ENCODE measurements at regions not wholly inside any gene's neighbourhood (a gene's known extent, or its start where the extent isn't known, plus 50 kb on each side); places are given as distances from the start of the nearest gene placed in this dataset.

DNA sequence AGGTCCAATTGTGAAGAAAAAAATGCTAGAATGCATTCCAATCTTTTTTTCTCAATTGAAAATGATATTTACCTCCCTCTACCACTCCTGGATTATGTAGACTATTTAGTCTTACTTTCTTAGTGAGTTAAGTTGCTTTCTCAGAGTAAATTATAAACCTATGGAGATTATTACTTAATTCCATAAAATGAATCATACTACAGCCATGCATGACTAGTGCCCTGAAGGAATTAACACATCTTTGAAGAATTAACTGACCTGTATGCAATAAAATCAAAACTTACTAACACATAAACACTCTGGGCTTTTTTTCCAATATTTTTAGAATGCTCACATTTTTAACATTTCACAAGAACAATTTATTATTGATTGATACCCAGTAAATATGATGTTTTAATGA, 379.4 kb upstream of the DACH1 start (continued):
- TF ChIP-seq, protein P1, sequence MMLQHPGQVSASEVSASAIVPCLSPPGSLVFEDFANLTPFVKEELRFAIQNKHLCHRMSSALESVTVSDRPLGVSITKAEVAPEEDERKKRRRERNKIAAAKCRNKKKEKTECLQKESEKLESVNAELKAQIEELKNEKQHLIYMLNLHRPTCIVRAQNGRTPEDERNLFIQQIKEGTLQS (IDR thresholded peaks at IDR 0.05): no peak

DNA sequence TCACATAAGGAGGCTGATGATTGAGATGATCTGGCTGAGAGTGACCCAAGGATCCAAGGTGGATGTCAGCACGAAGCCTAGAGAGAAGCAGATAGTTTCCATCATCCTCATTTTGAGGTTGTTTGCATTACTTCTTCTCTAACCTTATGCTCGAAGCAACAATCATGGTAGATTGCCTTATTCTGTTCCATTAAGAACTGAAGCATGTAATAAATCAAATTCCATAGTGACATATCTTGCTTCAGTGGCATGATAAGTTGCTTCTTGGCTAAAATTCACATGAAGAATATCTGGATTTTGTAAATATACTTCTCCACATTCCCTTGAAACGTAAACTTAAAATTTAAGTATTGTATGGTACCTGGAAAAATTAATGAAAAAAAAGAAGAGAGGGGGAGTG, 377.8 kb upstream of the DACH1 start:
- intact Hi-C loops (cut with micrococcal nuclease): no loop called here
- CTCF ChIA-PET: no interaction called here

More for the DNA sequence above, 377.8 kb upstream of the DACH1 start:
- ATAC-seq (no peak), DNase-seq (ENCODE audit: low read depth, low spot score) (no peak)
- H3K79me2 ChIP-seq (ENCODE audit: insufficient read depth, low read length): no peaks in the 10 kb centered on the region
- no peaks in the 10 kb centered on the region for H3K9me2 ChIP-seq (ENCODE audit: insufficient read depth)
- no peak overlapping the region for H3K9ac ChIP-seq (ENCODE audit: low read length)
- no peaks in the 10 kb centered on the region for H3K36me3 ChIP-seq (ENCODE audit: control insufficient read depth in 1 of 2, insufficient read depth in 2 of 2, low read length in 2 of 2)
- H3K4me1 ChIP-seq (ENCODE audit: control insufficient read depth in 1 of 2, insufficient read depth in 2 of 2, low read length in 2 of 2): no peaks in the 10 kb centered on the region
- no peak for TF ChIP-seq ELF1 (IDR thresholded peaks at IDR 0.05; ENCODE audit: borderline replicate concordance, low read depth)
- TF ChIP-seq, protein P2, sequence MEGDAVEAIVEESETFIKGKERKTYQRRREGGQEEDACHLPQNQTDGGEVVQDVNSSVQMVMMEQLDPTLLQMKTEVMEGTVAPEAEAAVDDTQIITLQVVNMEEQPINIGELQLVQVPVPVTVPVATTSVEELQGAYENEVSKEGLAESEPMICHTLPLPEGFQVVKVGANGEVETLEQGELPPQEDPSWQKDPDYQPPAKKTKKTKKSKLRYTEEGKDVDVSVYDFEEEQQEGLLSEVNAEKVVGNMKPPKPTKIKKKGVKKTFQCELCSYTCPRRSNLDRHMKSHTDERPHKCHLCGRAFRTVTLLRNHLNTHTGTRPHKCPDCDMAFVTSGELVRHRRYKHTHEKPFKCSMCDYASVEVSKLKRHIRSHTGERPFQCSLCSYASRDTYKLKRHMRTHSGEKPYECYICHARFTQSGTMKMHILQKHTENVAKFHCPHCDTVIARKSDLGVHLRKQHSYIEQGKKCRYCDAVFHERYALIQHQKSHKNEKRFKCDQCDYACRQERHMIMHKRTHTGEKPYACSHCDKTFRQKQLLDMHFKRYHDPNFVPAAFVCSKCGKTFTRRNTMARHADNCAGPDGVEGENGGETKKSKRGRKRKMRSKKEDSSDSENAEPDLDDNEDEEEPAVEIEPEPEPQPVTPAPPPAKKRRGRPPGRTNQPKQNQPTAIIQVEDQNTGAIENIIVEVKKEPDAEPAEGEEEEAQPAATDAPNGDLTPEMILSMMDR (IDR thresholded peaks at IDR 0.05 in 2 of 3, conservative IDR thresholded peaks at IDR 0.05 in 1 of 3; ENCODE audit: borderline replicate concordance in 1 of 3, insufficient read depth in 1 of 3, low read depth in 2 of 3, low read length in 2 of 3): no peak
- TF ChIP-seq YY1 (IDR thresholded peaks at IDR 0.05; ENCODE audit: extremely low read depth, insufficient replicate concordance, low read depth, low read length): no peak
- TF ChIP-seq, protein P3, sequence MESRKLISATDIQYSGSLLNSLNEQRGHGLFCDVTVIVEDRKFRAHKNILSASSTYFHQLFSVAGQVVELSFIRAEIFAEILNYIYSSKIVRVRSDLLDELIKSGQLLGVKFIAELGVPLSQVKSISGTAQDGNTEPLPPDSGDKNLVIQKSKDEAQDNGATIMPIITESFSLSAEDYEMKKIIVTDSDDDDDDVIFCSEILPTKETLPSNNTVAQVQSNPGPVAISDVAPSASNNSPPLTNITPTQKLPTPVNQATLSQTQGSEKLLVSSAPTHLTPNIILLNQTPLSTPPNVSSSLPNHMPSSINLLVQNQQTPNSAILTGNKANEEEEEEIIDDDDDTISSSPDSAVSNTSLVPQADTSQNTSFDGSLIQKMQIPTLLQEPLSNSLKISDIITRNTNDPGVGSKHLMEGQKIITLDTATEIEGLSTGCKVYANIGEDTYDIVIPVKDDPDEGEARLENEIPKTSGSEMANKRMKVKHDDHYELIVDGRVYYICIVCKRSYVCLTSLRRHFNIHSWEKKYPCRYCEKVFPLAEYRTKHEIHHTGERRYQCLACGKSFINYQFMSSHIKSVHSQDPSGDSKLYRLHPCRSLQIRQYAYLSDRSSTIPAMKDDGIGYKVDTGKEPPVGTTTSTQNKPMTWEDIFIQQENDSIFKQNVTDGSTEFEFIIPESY (IDR thresholded peaks at IDR 0.05; ENCODE audit: extremely low read depth, insufficient replicate concordance, low read length): no peak
- RAD21 ChIA-PET (ENCODE audit: low non-redundant PET in 1 of 2, low total read pairs in 2 of 2, uncharacterized antibody in 2 of 2, unreplicated experiment in 2 of 2): no interaction called here
- no TSS peak for BruUV-seq (replicated peaks)
- no peak overlapping the region for H2AFZ ChIP-seq (ENCODE audit: low read depth, low read length, poor library complexity, severe bottlenecking)
- no peak overlapping the region for H3K4me2 ChIP-seq (ENCODE audit: low read length)
- H3K27me3 ChIP-seq (ENCODE audit: insufficient read depth, low read length): no peaks in the 10 kb centered on the region
- no peaks in the 10 kb centered on the region for H3K9me3 ChIP-seq (ENCODE audit: control insufficient read depth in 1 of 2, insufficient read depth in 1 of 2, low read depth in 1 of 2, low read length in 2 of 2)
- POLR2A ChIA-PET: no interaction called here
- H4K20me1 ChIP-seq (ENCODE audit: insufficient read depth): no peaks in the 10 kb centered on the region
- no peak overlapping the region for H3K4me3 ChIP-seq (replicated peaks in 1 of 2; ENCODE audit: low read depth in 1 of 2, low read length in 2 of 2)
- H3K27ac ChIP-seq (ENCODE audit: low read depth, low read length): no peak overlapping the region
